ENCODE measurements at regions not wholly inside any gene's neighbourhood (a gene's known extent, or its start where the extent isn't known, plus 50 kb on each side); places are given as distances from the start of the nearest gene placed in this dataset.

DNA sequence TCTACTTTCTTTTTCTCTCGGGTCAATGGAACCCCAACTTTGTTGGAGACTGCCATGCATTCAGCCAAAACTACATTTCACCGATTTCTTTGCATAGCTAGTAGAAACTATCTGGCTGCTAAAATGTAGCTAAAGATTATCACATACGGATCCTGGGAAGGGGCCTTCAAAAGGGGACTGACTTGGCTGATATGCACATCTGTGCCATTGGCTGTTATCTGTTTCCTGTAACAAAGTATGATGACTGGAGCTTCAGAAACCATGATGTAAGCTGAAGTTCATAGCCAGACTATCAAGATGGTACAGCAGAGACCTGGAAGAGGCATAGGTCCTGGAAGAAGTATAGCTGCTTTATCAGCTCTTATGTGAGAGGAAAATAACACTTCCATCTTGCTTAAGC is 179.1 kb downstream of the NSUN3 start:
- no peak for TF ChIP-seq CTCF (IDR thresholded peaks at IDR 0.05)
- no peak for TF ChIP-seq POLR2A (IDR thresholded peaks at IDR 0.05)
- no peak overlapping the region for H3K4me3 ChIP-seq
- no peak overlapping the region for H3K27ac ChIP-seq
- H3K27me3 ChIP-seq, result no peaks in the 10 kb centered on the region
- intact Hi-C loops (cut with DNase I; ENCODE audit: low total_unique reads), result no loop called here
- H3K9me3 ChIP-seq, result no peaks in the 10 kb centered on the region
- H3K36me3 ChIP-seq, result no peaks in the 10 kb centered on the region
- H3K4me1 ChIP-seq, result no peaks in the 10 kb centered on the region
- DNase-seq, result no peak

- Histone ChIP-seq H3K27me3 (no peaks in the 10 kb centered on the region), H3K4me1 (no peaks in the 10 kb centered on the region), H3K27ac (no peak overlapping the region), H3K4me3 (no peak overlapping the region), H3K9me3 (no peaks in the 10 kb centered on the region), H3K36me3 (no peaks in the 10 kb centered on the region)
- DNase-seq, result no peak
- TF ChIP-seq POLR2A (IDR thresholded peaks at IDR 0.05), result no peak
- TF ChIP-seq CTCF (IDR thresholded peaks at IDR 0.05), result no peak
- intact Hi-C loops (cut with DNase I; ENCODE audit: low total_unique reads), result no loop called here
Measured at GRCh38 chr3:94246171-94246570, 183.3 kb downstream of the NSUN3 start.

GRCh38 chr3:94248042-94248441 is 185.2 kb downstream of the NSUN3 start:
- H3K4me1 ChIP-seq, result no peaks in the 10 kb centered on the region
- no peak overlapping the region for H3K4me3 ChIP-seq
- H3K9me3 ChIP-seq, result no peaks in the 10 kb centered on the region
- no peak overlapping the region for H3K27ac ChIP-seq
- intact Hi-C loops (cut with DNase I; ENCODE audit: low total_unique reads), result no loop called here
- no peaks in the 10 kb centered on the region for H3K27me3 ChIP-seq
- TF ChIP-seq POLR2A (IDR thresholded peaks at IDR 0.05), result no peak
- no peak for TF ChIP-seq CTCF (IDR thresholded peaks at IDR 0.05)
- no peaks in the 10 kb centered on the region for H3K36me3 ChIP-seq
- no peak for DNase-seq

GRCh38 chr3:94249491-94250079 is 186.7 kb downstream of the NSUN3 start:
- Histone ChIP-seq H3K4me1 (no peaks in the 10 kb centered on the region), H3K4me3 (no peak overlapping the region), H3K9me3 (no peaks in the 10 kb centered on the region), H3K27me3 (no peaks in the 10 kb centered on the region), H3K36me3 (no peaks in the 10 kb centered on the region), H3K27ac (no peak overlapping the region)
- intact Hi-C loops (cut with DNase I; ENCODE audit: low total_unique reads), result no loop called here
- peak; percentile 26 to 31 for DNase-seq
- TF ChIP-seq POLR2A (IDR thresholded peaks at IDR 0.05) (no peak), CTCF (IDR thresholded peaks at IDR 0.05) (peak; percentile 34 to 54 (median 37))

DNA sequence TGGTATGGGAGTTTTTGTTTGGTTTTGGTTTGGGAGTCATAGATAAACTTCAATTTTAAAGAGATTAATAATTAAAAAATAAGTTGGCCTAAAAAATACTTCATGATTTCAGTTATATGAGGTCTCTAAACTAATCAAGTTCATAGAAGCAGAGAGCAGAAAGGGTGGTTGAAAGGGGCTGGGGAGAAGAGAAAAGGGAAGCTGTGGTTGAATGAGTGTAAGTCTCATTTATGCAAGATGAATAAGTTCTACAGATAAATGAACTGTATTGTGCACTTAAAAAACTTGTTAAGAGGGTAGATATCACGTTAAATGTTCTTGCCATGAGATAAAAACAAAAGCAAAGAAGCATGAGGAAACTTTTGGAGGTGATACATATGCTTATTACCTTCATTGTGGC is 188.7 kb downstream of the NSUN3 start:
- intact Hi-C loops (cut with DNase I; ENCODE audit: low total_unique reads), result no loop called here
- TF ChIP-seq POLR2A (IDR thresholded peaks at IDR 0.05), result no peak
- TF ChIP-seq CTCF (IDR thresholded peaks at IDR 0.05), result no peak
- Histone ChIP-seq H3K4me1 (no peaks in the 10 kb centered on the region), H3K27me3 (no peaks in the 10 kb centered on the region), H3K27ac (no peak overlapping the region), H3K9me3 (no peaks in the 10 kb centered on the region), H3K36me3 (no peaks in the 10 kb centered on the region), H3K4me3 (no peak overlapping the region)
- DNase-seq, result no peak
